ENCODE measurements at regions not wholly inside any gene's neighbourhood (a gene's known extent, or its start where the extent isn't known, plus 50 kb on each side); places are given as distances from the start of the nearest gene placed in this dataset.

GRCh38 chr1:199780091-199780490 lies 247.4 kb upstream of the NR5A2 start:
- H3K36me3 Mint-ChIP-seq (ENCODE audit: low read depth), result no peaks in the 10 kb centered on the region
- H3K4me1 Mint-ChIP-seq (ENCODE audit: low read depth), result no peaks in the 10 kb centered on the region
- H3K27ac Mint-ChIP-seq, result no peak overlapping the region
- H3K9me3 Mint-ChIP-seq, result no peaks in the 10 kb centered on the region
- H3K27me3 Mint-ChIP-seq (ENCODE audit: low read depth), result peaks cover 3% of the 10 kb centered on the region
- no peak overlapping the region for H3K4me3 Mint-ChIP-seq

- H3K27me3 Mint-ChIP-seq (ENCODE audit: low read depth), result peaks cover 3% of the 10 kb centered on the region
- H3K36me3 Mint-ChIP-seq (ENCODE audit: low read depth), result no peaks in the 10 kb centered on the region
- no peaks in the 10 kb centered on the region for H3K9me3 Mint-ChIP-seq
- no peaks in the 10 kb centered on the region for H3K4me1 Mint-ChIP-seq (ENCODE audit: low read depth)
- H3K27ac Mint-ChIP-seq, result no peak overlapping the region
- no peak overlapping the region for H3K4me3 Mint-ChIP-seq
These were observed 246.4 kb upstream of the NR5A2 start for GRCh38 chr1:199780948-199781670.

DNA sequence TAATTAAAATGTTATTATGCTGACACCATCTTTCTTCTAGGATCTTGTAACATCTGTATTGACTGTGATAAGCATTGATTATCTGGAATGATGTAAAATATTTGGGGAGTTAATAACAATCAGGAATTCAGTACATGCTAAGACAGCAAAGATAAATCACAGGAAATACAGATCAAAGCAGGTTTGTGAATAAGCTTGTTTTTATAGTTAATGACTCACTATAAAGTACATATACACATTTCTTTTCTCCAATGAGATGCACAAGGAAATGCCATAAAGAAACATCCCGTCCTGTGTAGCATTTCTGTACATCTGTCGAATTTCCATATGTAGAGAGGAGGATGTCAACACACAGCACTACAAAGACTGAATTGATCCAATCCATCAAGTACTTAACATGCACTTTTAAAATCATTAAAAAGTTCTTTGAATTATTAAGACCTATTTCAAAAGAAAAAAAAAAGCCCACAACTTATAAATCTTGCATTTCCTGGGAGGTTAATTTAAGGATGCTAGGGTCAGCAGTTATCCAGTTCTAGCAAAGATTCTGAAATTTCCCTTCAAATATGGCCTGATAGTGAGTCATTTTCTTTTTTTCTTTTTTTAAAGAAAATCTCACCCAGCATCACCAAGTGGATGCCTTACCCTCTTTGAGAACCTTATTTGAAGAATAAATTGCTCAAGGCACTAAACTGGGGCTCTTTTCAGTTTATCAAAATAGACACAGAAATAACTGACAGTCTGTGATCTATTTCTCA lies 243.2 kb upstream of the NR5A2 start:
- Mint-ChIP-seq H3K4me1 (ENCODE audit: low read depth) (no peaks in the 10 kb centered on the region), H3K36me3 (ENCODE audit: low read depth) (no peaks in the 10 kb centered on the region), H3K4me3 (no peak overlapping the region), H3K27me3 (ENCODE audit: low read depth) (peaks cover 10% of the 10 kb centered on the region), H3K9me3 (no peaks in the 10 kb centered on the region), H3K27ac (no peak overlapping the region)

DNA sequence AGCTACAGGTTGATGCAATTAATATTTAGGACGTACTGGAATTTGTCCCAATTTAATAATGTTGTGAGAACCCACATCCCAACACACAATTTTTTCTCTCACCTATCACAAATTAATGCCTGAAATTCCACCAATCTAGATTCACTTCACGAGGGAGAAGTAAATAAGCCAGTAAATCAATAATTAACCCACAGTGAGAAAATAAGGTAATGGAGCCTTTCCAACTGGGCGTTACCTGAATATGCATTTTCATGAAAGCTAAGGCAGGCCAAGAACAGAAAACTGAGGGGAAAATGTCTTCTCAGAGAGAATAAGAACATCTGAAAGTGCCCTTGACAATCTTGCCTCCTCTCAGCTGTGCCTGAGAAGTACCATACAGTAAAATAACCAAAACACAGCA lies 240.8 kb upstream of the NR5A2 start:
- peaks cover 15% of the 10 kb centered on the region for H3K27me3 Mint-ChIP-seq (ENCODE audit: low read depth)
- no peaks in the 10 kb centered on the region for H3K9me3 Mint-ChIP-seq
- no peaks in the 10 kb centered on the region for H3K4me1 Mint-ChIP-seq (ENCODE audit: low read depth)
- no peak overlapping the region for H3K27ac Mint-ChIP-seq
- no peaks in the 10 kb centered on the region for H3K36me3 Mint-ChIP-seq (ENCODE audit: low read depth)
- H3K4me3 Mint-ChIP-seq, result no peak overlapping the region

GRCh38 chr1:199789141-199789540 lies 238.4 kb upstream of the NR5A2 start:
- Mint-ChIP-seq H3K4me3 (no peak overlapping the region), H3K36me3 (ENCODE audit: low read depth) (no peaks in the 10 kb centered on the region), H3K27ac (no peak overlapping the region), H3K9me3 (no peaks in the 10 kb centered on the region), H3K4me1 (ENCODE audit: low read depth) (no peaks in the 10 kb centered on the region), H3K27me3 (ENCODE audit: low read depth) (peaks cover 15% of the 10 kb centered on the region)

GRCh38 chr1:199791495-199791894 lies 236.0 kb upstream of the NR5A2 start:
- H3K27ac Mint-ChIP-seq, result no peak overlapping the region
- no peaks in the 10 kb centered on the region for H3K36me3 Mint-ChIP-seq (ENCODE audit: low read depth)
- H3K27me3 Mint-ChIP-seq (ENCODE audit: low read depth), result peaks cover 11% of the 10 kb centered on the region
- no peaks in the 10 kb centered on the region for H3K9me3 Mint-ChIP-seq
- no peaks in the 10 kb centered on the region for H3K4me1 Mint-ChIP-seq (ENCODE audit: low read depth)
- H3K4me3 Mint-ChIP-seq, result no peak overlapping the region

DNA sequence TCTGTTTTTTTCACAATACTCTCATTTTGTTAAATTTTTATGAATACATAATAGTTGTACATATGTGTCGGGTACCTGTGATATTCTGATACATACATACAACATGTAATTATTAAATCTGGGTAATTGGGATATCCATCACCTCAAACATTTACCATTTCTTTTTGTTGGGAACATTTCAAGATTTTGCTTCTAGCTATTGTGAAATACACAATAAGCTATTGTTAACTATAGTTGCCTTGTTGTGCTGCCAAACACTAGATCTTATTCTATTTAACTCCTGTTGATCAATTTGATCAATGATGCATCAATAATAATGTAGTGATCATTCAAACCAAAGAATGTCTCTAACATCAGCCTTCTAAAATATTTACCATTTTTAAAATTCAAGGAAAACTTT lies 234.6 kb upstream of the NR5A2 start:
- no peaks in the 10 kb centered on the region for H3K4me1 Mint-ChIP-seq (ENCODE audit: low read depth)
- H3K27me3 Mint-ChIP-seq (ENCODE audit: low read depth), result peaks cover 9% of the 10 kb centered on the region
- no peak overlapping the region for H3K4me3 Mint-ChIP-seq
- no peaks in the 10 kb centered on the region for H3K9me3 Mint-ChIP-seq
- H3K36me3 Mint-ChIP-seq (ENCODE audit: low read depth), result no peaks in the 10 kb centered on the region
- no peak overlapping the region for H3K27ac Mint-ChIP-seq

GRCh38 chr1:199794105-199794863 lies 233.2 kb upstream of the NR5A2 start:
- H3K27me3 Mint-ChIP-seq (ENCODE audit: low read depth), result peaks cover 5% of the 10 kb centered on the region
- no peak overlapping the region for H3K27ac Mint-ChIP-seq
- H3K9me3 Mint-ChIP-seq, result no peaks in the 10 kb centered on the region
- no peak overlapping the region for H3K4me3 Mint-ChIP-seq
- no peaks in the 10 kb centered on the region for H3K4me1 Mint-ChIP-seq (ENCODE audit: low read depth)
- H3K36me3 Mint-ChIP-seq (ENCODE audit: low read depth), result no peaks in the 10 kb centered on the region

DNA sequence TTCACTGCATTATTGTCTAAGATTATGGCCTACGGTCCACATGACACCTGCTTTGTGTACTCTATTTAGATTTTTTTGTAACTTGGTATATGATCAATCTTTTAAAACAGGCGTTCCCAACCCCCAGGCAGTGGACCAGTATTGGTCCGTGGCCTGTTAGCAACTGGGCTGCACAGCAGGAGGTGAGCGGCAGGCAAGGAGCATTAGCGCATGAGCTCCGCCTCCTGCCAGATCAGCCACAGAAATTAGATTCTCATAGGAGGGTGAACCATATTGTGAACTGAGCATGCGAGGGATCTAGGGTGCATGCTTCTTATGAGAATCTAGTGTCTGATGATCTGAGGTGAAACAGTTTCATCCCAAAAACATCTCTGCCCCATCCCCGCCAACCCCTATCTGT lies 228.4 kb upstream of the NR5A2 start:
- H3K27ac Mint-ChIP-seq, result no peak overlapping the region
- no peaks in the 10 kb centered on the region for H3K27me3 Mint-ChIP-seq (ENCODE audit: low read depth)
- no peaks in the 10 kb centered on the region for H3K9me3 Mint-ChIP-seq
- H3K36me3 Mint-ChIP-seq (ENCODE audit: low read depth), result no peaks in the 10 kb centered on the region
- H3K4me1 Mint-ChIP-seq (ENCODE audit: low read depth), result no peaks in the 10 kb centered on the region
- H3K4me3 Mint-ChIP-seq, result no peak overlapping the region

DNA sequence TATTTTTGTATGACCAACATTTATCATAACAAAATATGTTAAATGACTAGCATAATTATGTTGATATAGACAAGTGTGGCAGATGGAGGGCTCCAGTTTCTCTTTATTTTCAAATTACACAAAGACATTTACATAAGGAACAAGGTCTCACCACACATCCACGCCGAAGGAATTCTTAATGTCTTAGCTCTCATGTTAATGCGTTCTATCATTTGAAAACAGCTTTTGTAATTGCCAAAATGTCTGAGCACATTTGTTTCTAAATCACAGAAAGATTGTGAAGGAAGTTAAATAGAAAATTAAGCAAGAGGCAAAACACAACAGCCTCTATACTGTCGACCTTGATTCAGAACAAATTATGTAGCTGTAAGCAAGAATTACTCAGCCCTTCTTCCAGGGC lies 223.0 kb upstream of the NR5A2 start:
- H3K9me3 Mint-ChIP-seq, result no peaks in the 10 kb centered on the region
- no peaks in the 10 kb centered on the region for H3K4me1 Mint-ChIP-seq (ENCODE audit: low read depth)
- H3K27me3 Mint-ChIP-seq (ENCODE audit: low read depth), result peaks cover 11% of the 10 kb centered on the region
- H3K4me3 Mint-ChIP-seq, result no peak overlapping the region
- H3K36me3 Mint-ChIP-seq (ENCODE audit: low read depth), result no peaks in the 10 kb centered on the region
- H3K27ac Mint-ChIP-seq, result no peak overlapping the region

GRCh38 chr1:199808110-199808870 lies 219.2 kb upstream of the NR5A2 start:
- Mint-ChIP-seq H3K4me3 (no peak overlapping the region), H3K4me1 (ENCODE audit: low read depth) (no peaks in the 10 kb centered on the region), H3K9me3 (no peaks in the 10 kb centered on the region), H3K36me3 (ENCODE audit: low read depth) (no peaks in the 10 kb centered on the region), H3K27ac (no peak overlapping the region), H3K27me3 (ENCODE audit: low read depth) (peaks cover 11% of the 10 kb centered on the region)

GRCh38 chr1:199809311-199809710 lies 218.2 kb upstream of the NR5A2 start:
- Mint-ChIP-seq H3K9me3 (no peaks in the 10 kb centered on the region), H3K4me3 (no peak overlapping the region), H3K36me3 (ENCODE audit: low read depth) (no peaks in the 10 kb centered on the region), H3K4me1 (ENCODE audit: low read depth) (no peaks in the 10 kb centered on the region), H3K27me3 (ENCODE audit: low read depth) (peaks cover 12% of the 10 kb centered on the region), H3K27ac (no peak overlapping the region)

DNA sequence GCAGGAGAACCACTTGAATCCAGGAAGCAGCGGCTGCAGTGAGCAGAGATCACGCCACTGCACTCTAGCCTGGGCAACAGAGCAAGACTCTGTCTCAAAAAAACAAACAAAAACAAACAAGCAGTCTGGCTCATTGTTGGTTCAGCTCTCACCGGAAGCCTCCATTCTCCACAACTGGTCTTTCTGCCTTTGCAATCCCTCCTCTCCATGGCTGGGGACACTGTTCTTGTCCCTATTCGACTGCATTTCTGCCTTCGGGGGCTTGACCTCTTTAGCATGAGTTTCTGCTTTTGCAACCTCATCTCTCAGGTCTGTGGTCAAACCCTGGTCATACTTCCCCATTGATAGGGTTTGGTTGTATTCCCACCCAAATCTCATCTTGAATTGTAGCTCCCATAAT lies 216.3 kb upstream of the NR5A2 start:
- no peaks in the 10 kb centered on the region for H3K9me3 Mint-ChIP-seq
- H3K27me3 Mint-ChIP-seq (ENCODE audit: low read depth), result peaks cover 3% of the 10 kb centered on the region
- H3K36me3 Mint-ChIP-seq (ENCODE audit: low read depth), result no peaks in the 10 kb centered on the region
- no peak overlapping the region for H3K27ac Mint-ChIP-seq
- no peaks in the 10 kb centered on the region for H3K4me1 Mint-ChIP-seq (ENCODE audit: low read depth)
- no peak overlapping the region for H3K4me3 Mint-ChIP-seq

- no peaks in the 10 kb centered on the region for H3K36me3 Mint-ChIP-seq (ENCODE audit: low read depth)
- no peak overlapping the region for H3K27ac Mint-ChIP-seq
- peaks cover 3% of the 10 kb centered on the region for H3K27me3 Mint-ChIP-seq (ENCODE audit: low read depth)
- H3K9me3 Mint-ChIP-seq, result no peaks in the 10 kb centered on the region
- H3K4me1 Mint-ChIP-seq (ENCODE audit: low read depth), result no peaks in the 10 kb centered on the region
- H3K4me3 Mint-ChIP-seq, result no peak overlapping the region
These were observed 214.3 kb upstream of the NR5A2 start for GRCh38 chr1:199813198-199813597.
